ENCODE measurements at regions not wholly inside any gene's neighbourhood (a gene's known extent, or its start where the extent isn't known, plus 50 kb on each side); places are given as distances from the start of the nearest gene placed in this dataset.
"Not testable (repeated sequence)": the region's sequence is repeated elsewhere in the genome, so short reads cannot be mapped to it uniquely, and the experiment has no call there.

DNA sequence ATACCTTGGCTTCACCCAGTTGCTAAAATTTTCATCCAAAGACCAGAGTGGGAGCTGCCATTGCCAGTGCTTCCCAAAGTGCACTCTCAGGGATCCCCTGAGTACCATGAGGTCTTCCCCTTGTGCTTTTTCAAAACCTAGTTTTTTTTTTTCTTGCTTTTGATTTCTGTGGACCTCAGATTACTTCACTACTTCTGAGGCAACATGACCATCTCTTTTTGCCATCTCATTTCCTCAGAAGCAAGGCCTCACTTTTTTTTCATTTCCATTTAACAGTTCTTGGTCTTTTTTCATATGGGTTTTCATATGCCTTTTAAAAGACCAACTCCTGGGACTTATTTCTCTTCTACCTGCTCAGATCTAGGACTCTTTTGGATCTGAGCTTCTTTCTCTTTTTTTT is 64.1 kb upstream of the MMS22L start:
- CTCF ChIA-PET = no interaction called here

GRCh38 chr6:97361286-97361685 is 78.3 kb upstream of the MMS22L start:
- Mint-ChIP-seq H3K9me3 (ENCODE audit: low read depth, unreplicated experiment) (peaks cover 5% of the 10 kb centered on the region), H3K4me3 (ENCODE audit: low read depth, unreplicated experiment) (no peak overlapping the region), H3K4me1 (ENCODE audit: low read depth, unreplicated experiment) (no peaks in the 10 kb centered on the region), H3K36me3 (ENCODE audit: insufficient read depth, unreplicated experiment) (no peaks in the 10 kb centered on the region), H3K27ac (ENCODE audit: unreplicated experiment) (no peak overlapping the region), H3K27me3 (ENCODE audit: unreplicated experiment) (no peaks in the 10 kb centered on the region)
- BruUV-seq (replicated peaks) = no TSS peak
- CTCF ChIA-PET = no interaction called here
- DNase-seq = no peak
- TF ChIP-seq, protein P1, sequence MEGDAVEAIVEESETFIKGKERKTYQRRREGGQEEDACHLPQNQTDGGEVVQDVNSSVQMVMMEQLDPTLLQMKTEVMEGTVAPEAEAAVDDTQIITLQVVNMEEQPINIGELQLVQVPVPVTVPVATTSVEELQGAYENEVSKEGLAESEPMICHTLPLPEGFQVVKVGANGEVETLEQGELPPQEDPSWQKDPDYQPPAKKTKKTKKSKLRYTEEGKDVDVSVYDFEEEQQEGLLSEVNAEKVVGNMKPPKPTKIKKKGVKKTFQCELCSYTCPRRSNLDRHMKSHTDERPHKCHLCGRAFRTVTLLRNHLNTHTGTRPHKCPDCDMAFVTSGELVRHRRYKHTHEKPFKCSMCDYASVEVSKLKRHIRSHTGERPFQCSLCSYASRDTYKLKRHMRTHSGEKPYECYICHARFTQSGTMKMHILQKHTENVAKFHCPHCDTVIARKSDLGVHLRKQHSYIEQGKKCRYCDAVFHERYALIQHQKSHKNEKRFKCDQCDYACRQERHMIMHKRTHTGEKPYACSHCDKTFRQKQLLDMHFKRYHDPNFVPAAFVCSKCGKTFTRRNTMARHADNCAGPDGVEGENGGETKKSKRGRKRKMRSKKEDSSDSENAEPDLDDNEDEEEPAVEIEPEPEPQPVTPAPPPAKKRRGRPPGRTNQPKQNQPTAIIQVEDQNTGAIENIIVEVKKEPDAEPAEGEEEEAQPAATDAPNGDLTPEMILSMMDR (IDR thresholded peaks at IDR 0.05; ENCODE audit: unreplicated experiment) = no peak
- intact Hi-C loops (cut with micrococcal nuclease; ENCODE audit: unreplicated experiment) = no loop called here

More for the DNA sequence above, 64.1 kb upstream of the MMS22L start:
- Mint-ChIP-seq H3K27ac (ENCODE audit: unreplicated experiment) (no peak overlapping the region), H3K4me3 (ENCODE audit: low read depth, unreplicated experiment) (no peak overlapping the region), H3K27me3 (ENCODE audit: unreplicated experiment) (no peaks in the 10 kb centered on the region), H3K36me3 (ENCODE audit: insufficient read depth, unreplicated experiment) (no peaks in the 10 kb centered on the region), H3K4me1 (ENCODE audit: low read depth, unreplicated experiment) (no peaks in the 10 kb centered on the region), H3K9me3 (ENCODE audit: low read depth, unreplicated experiment) (no peaks in the 10 kb centered on the region)
- intact Hi-C loops (cut with micrococcal nuclease; ENCODE audit: unreplicated experiment) = no loop called here
- TF ChIP-seq, protein P1 (IDR thresholded peaks at IDR 0.05; ENCODE audit: unreplicated experiment) = no peak
- no TSS peak for BruUV-seq (replicated peaks)
- DNase-seq = no peak

GRCh38 chr6:97364327-97364726 is 81.3 kb upstream of the MMS22L start:
- CTCF ChIA-PET = no interaction called here
- no peak for DNase-seq
- no peaks in the 10 kb centered on the region for H3K4me1 Mint-ChIP-seq (ENCODE audit: low read depth, unreplicated experiment)
- no peaks in the 10 kb centered on the region for H3K36me3 Mint-ChIP-seq (ENCODE audit: insufficient read depth, unreplicated experiment)
- H3K9me3 Mint-ChIP-seq (ENCODE audit: low read depth, unreplicated experiment) = peaks cover 5% of the 10 kb centered on the region
- intact Hi-C loops (cut with micrococcal nuclease; ENCODE audit: unreplicated experiment) = no loop called here
- H3K4me3 Mint-ChIP-seq (ENCODE audit: low read depth, unreplicated experiment) = no peak overlapping the region
- TF ChIP-seq, protein P1 (IDR thresholded peaks at IDR 0.05; ENCODE audit: unreplicated experiment) = no peak
- BruUV-seq (replicated peaks) = no TSS peak
- H3K27ac Mint-ChIP-seq (ENCODE audit: unreplicated experiment) = no peak overlapping the region
- no peaks in the 10 kb centered on the region for H3K27me3 Mint-ChIP-seq (ENCODE audit: unreplicated experiment)

DNA sequence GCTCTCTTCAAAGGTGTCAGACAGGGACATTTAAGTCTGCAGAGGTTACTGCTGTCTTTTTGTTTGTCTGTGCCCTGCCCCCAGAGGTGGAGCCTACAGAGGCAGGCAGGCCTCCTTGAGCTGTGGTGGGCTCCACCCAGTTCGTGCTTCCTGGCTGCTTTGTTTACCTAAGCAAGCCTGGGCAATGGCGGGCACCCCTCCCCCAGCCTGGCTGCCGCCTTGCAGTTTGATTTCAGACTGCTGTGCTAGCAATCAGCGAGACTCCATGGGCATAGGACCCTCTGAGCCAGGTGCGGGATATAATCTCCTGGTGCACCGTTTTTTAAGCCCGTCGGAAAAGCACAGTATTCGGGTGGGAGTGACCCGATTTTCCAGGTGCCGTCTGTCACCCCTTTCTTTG is 99.1 kb upstream of the MMS22L start:
- H3K36me3 Mint-ChIP-seq (ENCODE audit: insufficient read depth, unreplicated experiment); CTCF ChIA-PET; DNase-seq; H3K4me1 Mint-ChIP-seq (ENCODE audit: low read depth, unreplicated experiment); H3K4me3 Mint-ChIP-seq (ENCODE audit: low read depth, unreplicated experiment); H3K27me3 Mint-ChIP-seq (ENCODE audit: unreplicated experiment); intact Hi-C loops (cut with micrococcal nuclease; ENCODE audit: unreplicated experiment); H3K27ac Mint-ChIP-seq (ENCODE audit: unreplicated experiment); BruUV-seq (replicated peaks); H3K9me3 Mint-ChIP-seq (ENCODE audit: low read depth, unreplicated experiment): not testable (repeated sequence)

DNA sequence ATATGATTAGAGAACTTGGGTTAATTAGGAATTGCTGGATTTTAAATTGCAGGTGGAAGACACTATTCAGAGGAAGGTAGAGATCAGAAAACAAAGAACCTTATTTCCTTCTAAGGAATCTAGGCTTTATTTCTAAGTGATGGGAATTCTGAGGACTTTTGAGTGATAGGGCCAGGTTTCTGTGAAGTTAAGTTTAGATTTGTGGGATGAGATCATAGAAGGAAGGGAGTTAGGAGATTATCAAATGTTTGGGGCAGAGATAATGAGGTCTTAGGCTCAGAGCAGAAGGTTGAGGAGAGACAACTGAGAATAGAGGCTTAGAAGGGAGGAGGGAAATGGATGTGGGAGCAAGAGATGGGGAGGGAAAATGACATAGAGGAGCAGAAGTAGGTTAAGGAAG is 109.7 kb upstream of the MMS22L start:
- Mint-ChIP-seq H3K27me3 (ENCODE audit: unreplicated experiment) (no peaks in the 10 kb centered on the region), H3K4me3 (ENCODE audit: low read depth, unreplicated experiment) (no peak overlapping the region), H3K36me3 (ENCODE audit: insufficient read depth, unreplicated experiment) (no peaks in the 10 kb centered on the region), H3K9me3 (ENCODE audit: low read depth, unreplicated experiment) (peaks cover 2% of the 10 kb centered on the region), H3K27ac (ENCODE audit: unreplicated experiment) (no peak overlapping the region), H3K4me1 (ENCODE audit: low read depth, unreplicated experiment) (no peaks in the 10 kb centered on the region)
- CTCF ChIA-PET = no interaction called here
- intact Hi-C loops (cut with micrococcal nuclease; ENCODE audit: unreplicated experiment) = no loop called here
- no TSS peak for BruUV-seq (replicated peaks)
- DNase-seq = no peak
- TF ChIP-seq, protein P1 (IDR thresholded peaks at IDR 0.05; ENCODE audit: unreplicated experiment) = no peak

All from Calu3 (cell line).